ENCODE measurements at regions not wholly inside any gene's neighbourhood (a gene's known extent, or its start where the extent isn't known, plus 50 kb on each side); places are given as distances from the start of the nearest gene placed in this dataset.

DNA sequence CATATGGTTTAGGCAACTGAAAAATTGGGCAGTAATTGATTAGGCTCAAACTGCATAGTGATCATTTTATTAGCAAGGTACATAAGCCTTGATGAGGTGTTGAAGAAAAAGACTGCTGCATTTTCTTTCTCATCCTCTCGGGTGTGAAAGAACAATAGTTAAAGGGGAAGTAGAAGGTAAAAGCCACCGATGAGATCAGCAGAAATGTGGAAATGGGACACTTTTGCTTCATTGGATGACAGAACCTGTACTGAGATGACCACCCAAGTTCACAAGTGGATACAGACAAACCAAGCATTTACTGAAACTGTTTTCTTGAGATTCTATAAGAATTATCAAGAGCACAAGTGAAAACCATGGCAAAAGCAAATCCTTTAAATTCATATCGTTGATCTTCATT is 184.0 kb downstream of the TMX1 start:
- TF ChIP-seq JUND (IDR thresholded peaks at IDR 0.05; ENCODE audit: low read depth) = no peak
- in situ Hi-C loops (cut with HindIII; ENCODE audit: low pct_unique_long_range_greater_than_20kb, low sequenced_read_pairs) = no loop called here
- DNase-seq (ENCODE audit: low read depth in 1 of 2, low spot score in 1 of 2) = no peak

DNA sequence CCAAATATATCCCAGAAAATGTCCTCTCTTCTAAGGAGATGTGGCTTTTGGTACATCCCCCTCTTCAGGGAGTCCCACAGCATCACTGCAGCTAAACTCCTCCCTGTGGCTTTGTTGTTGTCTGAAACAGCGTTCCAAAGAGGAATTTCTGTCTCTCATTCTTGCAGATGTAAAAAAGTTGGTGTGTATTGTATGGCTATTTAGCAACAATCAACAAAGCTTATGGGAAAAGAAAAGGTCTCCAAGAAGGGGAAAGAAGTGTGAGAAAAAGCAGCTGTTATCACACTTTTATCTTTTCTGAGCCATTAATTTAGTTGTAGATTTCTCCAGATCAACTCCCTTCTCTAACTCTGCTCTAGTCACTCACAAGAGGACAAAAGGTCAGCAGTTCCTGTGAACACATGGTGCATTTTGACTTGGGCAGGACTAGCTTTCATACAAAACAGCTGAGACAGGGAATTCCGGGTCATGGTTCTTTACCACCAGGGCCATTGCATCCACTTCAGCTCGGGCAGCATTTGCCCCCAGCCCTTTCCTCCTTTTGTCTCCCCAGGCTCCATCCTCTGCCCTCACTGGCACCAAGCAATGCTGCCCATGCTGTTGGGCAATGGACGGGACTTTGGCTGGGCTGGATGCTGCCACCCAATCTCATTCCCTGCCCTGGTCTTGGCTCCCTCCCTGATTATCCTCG is 184.7 kb downstream of the TMX1 start:
- no peak for TF ChIP-seq JUND (IDR thresholded peaks at IDR 0.05; ENCODE audit: low read depth)
- in situ Hi-C loops (cut with HindIII; ENCODE audit: low pct_unique_long_range_greater_than_20kb, low sequenced_read_pairs) = no loop called here
- DNase-seq (ENCODE audit: low read depth in 1 of 2, low spot score in 1 of 2) = no peak

DNA sequence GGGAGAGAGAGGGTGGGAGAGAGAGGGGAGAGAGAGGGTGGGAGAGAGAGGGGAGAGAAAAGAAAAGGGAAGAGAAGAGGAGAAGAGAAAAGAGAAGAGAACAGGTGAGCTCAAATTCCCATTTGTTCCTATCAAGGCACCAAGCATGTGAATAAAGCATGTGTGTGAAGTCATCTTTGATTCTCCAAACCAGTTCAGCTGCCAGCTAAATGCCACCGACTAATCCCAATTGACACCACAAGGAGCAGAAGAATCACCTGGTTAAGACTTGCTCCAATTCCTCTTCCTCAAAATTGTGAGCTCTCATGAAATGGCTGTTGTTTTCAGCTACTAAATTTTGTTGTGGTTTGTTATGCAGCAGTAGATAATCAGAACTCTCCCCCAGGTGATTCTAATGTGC is 188.9 kb downstream of the TMX1 start:
- DNase-seq (ENCODE audit: low read depth in 1 of 2, low spot score in 1 of 2) = peak in 1 of 2 experiments; percentile 52
- TF ChIP-seq JUND (IDR thresholded peaks at IDR 0.05; ENCODE audit: low read depth) = no peak
- in situ Hi-C loops (cut with HindIII; ENCODE audit: low pct_unique_long_range_greater_than_20kb, low sequenced_read_pairs) = no loop called here

DNA sequence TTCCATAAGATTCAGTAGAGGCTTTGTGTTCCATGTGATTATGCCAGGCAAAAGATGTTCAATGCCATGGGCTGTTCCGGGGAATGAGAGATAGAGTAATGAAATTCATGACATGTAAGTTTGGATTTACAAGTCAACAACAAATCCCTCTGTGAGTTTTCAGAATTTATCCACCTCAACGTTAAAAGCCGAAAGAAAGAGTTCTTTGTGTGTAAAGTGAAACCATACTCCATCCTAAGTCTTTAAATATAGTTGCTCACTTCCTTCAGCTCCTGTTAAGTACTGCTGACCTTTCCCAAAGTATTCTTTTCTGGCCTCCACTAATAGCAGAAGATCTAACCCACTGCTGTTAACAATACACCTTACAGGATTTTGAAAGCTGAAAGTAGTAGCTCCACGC is 190.0 kb downstream of the TMX1 start:
- in situ Hi-C loops (cut with HindIII; ENCODE audit: low pct_unique_long_range_greater_than_20kb, low sequenced_read_pairs) = no loop called here

DNA sequence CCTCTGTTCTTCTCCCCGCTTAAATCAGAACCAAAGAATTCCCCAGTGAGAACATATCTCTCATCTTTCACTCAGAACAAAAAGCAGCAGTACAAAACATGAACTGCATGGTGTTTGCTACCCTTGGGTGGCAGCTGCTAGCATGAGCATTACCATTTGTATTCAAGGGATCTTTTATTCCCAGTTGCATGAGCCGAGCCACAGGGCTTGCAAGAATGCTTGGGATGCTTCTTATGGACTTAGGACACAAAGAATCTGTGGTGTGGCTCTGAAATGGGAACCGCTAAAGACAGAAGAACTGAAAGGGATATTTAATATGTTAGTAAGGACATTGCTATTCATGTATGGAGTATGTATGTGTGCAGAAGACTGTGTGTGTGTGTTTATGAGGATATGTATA is 190.6 kb downstream of the TMX1 start:
- no peak for DNase-seq (ENCODE audit: low read depth in 1 of 2, low spot score in 1 of 2)
- in situ Hi-C loops (cut with HindIII; ENCODE audit: low pct_unique_long_range_greater_than_20kb, low sequenced_read_pairs) = no loop called here
- TF ChIP-seq JUND (IDR thresholded peaks at IDR 0.05; ENCODE audit: low read depth) = no peak

More for the DNA sequence above, 190.0 kb downstream of the TMX1 start:
- no peak for TF ChIP-seq JUND (IDR thresholded peaks at IDR 0.05; ENCODE audit: low read depth)
- DNase-seq (ENCODE audit: low read depth in 1 of 2, low spot score in 1 of 2) = no peak

DNA sequence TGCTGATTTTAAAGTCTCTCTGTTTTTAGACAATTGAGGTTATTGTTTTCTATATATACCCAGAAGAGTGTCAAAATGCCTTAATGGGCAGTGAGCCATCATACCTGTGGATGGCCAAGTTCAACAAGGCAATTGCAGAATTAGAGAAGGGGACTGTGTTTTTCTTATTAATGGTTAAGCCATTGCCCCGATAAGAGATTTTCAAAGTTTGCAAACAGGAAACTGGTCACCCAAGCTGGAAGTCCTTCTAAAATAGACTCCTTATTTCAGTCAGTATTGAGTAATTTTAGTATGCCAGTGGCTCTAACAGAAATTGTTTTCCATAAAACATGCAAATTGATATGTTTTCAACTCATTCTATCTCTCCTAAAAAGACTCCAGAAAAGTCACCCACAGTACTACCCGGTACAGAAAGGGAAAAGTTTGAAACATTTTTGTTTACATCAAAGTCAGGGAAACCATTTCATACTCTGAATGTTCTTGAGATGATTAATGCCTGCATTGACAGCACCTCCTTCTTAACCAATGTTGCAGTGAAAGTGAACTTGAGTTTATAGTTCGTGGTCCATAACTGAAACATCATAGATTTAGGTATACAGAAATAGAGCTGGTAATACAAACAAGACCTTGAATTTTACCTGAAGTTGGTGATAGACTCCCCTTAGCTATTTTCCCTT is 191.1 kb downstream of the TMX1 start:
- no peak for TF ChIP-seq JUND (IDR thresholded peaks at IDR 0.05; ENCODE audit: low read depth)
- DNase-seq (ENCODE audit: low read depth in 1 of 2, low spot score in 1 of 2) = no peak
- in situ Hi-C loops (cut with HindIII; ENCODE audit: low pct_unique_long_range_greater_than_20kb, low sequenced_read_pairs) = no loop called here

DNA sequence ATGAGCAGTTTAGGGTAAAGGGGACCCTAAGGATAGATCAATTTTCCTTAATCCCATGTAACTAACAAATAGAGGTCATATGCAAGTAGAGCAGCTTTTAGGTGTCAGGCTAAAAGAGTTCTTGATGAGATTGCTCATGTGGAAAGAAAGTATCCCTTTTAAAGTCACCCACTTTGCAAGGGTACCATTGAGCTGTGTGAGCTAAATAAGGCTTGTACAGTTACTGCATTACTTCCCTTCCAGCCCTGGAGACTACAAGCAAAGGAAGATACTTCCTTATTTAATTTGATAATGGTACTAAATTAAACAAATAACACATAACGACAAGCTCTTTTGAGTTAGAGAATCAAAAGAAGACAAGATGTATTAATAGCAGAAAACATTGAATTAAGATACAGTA is 191.7 kb downstream of the TMX1 start:
- in situ Hi-C loops (cut with HindIII; ENCODE audit: low pct_unique_long_range_greater_than_20kb, low sequenced_read_pairs) = no loop called here
- no peak for DNase-seq (ENCODE audit: low read depth in 1 of 2, low spot score in 1 of 2)
- no peak for TF ChIP-seq JUND (IDR thresholded peaks at IDR 0.05; ENCODE audit: low read depth)

DNA sequence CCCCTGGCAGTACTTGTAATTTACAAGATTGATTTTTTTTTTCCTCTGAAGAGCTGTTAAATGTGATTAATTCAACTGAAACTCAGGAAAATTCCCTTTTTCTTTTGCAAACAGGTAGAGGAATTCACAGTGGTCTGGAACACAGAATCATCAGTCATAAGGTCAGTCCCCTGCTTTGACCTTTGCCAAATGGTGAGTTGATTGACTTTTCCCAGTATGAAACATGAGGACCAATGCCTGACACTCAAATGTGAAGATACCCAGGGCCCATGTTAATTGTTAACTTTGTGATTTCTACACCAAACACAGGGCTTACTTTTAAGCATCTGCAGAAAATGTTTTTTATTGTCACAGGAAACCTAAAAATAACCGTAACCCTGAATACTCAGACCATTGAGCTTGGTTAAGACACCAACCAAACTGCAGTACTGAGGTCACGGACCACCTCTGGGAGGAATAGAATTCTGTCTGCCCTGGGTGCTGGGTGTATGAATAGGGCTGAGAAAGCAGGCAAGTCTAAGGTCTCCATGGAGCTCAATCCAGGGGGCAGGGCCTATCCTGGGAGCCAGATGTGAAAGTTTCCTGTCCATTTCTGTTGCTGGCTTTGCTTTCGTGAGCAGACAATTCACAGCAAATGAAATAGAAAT is 192.4 kb downstream of the TMX1 start:
- no peak for DNase-seq (ENCODE audit: low read depth in 1 of 2, low spot score in 1 of 2)

DNA sequence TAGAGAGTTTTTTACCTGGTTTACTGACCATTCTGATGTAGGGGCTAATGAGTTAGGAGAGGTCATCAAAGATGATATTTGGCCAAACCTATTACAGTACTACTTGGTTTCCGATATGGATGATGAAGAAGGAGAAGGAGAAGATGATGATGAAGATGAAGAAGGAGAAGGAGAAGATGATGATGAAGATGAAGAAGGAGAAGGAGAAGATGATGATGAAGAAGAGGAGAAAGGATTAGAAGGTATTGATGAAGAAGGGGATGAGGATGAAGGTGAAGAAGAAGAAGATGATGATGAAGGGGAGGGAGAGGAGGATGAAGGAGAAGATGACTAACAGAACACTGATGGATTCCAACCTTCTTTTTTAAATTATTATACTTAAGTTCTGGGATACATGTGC is 196.6 kb downstream of the TMX1 start:
- in situ Hi-C loops (cut with HindIII; ENCODE audit: low pct_unique_long_range_greater_than_20kb, low sequenced_read_pairs) = no loop called here
- no peak for TF ChIP-seq JUND (IDR thresholded peaks at IDR 0.05; ENCODE audit: low read depth)

More for the DNA sequence above, 192.4 kb downstream of the TMX1 start:
- in situ Hi-C loops (cut with HindIII; ENCODE audit: low pct_unique_long_range_greater_than_20kb, low sequenced_read_pairs) = no loop called here
- TF ChIP-seq JUND (IDR thresholded peaks at IDR 0.05; ENCODE audit: low read depth) = no peak

DNA sequence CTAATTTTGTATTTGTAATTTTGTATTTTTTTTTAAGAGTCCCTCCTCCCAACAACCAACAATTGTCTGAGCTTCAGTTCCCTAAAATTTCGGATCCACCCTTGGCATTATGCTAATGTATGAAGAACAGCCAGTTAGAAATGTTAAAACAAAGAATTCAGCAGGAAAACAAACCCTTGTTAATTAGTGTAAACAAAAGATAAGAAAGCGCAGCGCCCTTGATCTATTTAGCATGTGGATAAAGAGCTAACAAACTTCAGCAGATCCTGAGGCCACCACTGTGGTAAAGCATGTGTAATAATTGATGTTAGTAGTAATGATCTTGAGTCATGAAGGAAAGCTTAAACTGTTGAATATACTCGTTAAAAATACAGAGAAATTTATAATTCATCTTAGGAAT is 199.8 kb downstream of the TMX1 start:
- in situ Hi-C loops (cut with HindIII; ENCODE audit: low pct_unique_long_range_greater_than_20kb, low sequenced_read_pairs) = no loop called here
- no peak for TF ChIP-seq JUND (IDR thresholded peaks at IDR 0.05; ENCODE audit: low read depth)
- DNase-seq (ENCODE audit: low read depth in 1 of 2, low spot score in 1 of 2) = no peak

More for the DNA sequence above, 196.6 kb downstream of the TMX1 start:
- DNase-seq (ENCODE audit: low read depth in 1 of 2, low spot score in 1 of 2) = no peak

DNA sequence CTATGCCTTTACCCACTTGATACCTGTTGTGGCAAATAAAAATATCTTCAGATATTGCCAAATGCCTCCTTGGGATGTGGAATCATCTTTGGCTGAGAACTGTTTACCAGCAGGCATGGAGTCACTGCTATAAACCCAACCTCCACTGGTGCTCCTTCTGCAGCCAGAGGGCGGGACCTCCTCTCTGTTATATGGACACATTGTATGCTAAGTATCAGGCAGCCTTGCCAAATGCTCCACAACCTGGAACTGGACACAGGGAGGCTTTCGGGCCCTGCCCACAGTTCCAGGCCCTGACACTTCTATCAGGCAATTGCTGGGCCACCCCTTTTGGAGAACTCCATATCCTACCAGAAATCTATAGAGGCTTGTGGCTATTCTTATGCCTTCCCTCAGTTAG is 201.0 kb downstream of the TMX1 start:
- in situ Hi-C loops (cut with HindIII; ENCODE audit: low pct_unique_long_range_greater_than_20kb, low sequenced_read_pairs) = no loop called here
- TF ChIP-seq JUND (IDR thresholded peaks at IDR 0.05; ENCODE audit: low read depth) = no peak
- DNase-seq (ENCODE audit: low read depth in 1 of 2, low spot score in 1 of 2) = no peak

DNA sequence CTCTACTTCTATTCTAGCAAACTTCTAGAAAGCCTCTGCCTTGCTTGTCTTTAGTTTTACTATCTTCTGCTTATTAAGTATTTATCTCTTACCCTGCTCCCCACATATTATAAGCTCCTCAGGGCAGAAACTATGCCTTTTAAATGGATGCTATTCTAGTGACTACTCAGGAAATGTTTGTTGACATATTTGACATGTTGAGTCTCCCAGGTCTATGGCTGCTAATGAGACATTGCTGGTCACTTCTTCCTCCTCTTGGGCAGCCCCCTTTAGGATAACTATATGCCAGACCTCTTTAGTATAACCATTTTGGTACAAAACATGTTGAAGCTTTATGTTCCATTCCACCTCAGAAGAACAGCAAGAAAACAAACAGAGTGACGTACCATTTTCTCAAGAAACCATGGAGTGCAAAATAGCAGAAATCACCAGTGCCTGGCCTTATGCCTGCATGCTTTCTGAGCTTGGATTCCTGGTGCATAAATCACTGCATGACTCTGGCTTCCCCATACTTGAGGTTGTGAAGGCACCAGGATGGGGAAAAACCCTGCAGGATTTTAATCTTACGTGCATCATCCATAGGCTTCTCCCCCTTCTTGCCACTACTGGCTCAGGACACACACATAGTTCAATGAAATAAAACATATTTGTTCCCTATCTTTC is 202.6 kb downstream of the TMX1 start:
- no peak for DNase-seq (ENCODE audit: low read depth in 1 of 2, low spot score in 1 of 2)
- TF ChIP-seq JUND (IDR thresholded peaks at IDR 0.05; ENCODE audit: low read depth) = no peak
- in situ Hi-C loops (cut with HindIII; ENCODE audit: low pct_unique_long_range_greater_than_20kb, low sequenced_read_pairs) = no loop called here
